HEK293T (cell line): ENCODE measurements at regions not wholly inside any gene's neighbourhood (a gene's known extent, or its start where the extent isn't known, plus 50 kb on each side); places are given as distances from the start of the nearest gene placed in this dataset.

Experiments used
- CTCF ChIA-PET: fragments of 350-600 bp; formaldehyde crosslinking; extraction: SDS; loops from one replicate; lab custom pipeline; 2021; ENCODE audit warnings: antibody characterized with exemption, inconsistent platforms; lab: Yijun Ruan, JAX
- POLR2A ChIA-PET: fragments of 350-600 bp; formaldehyde crosslinking; extraction: SDS; loops from one replicate; lab custom pipeline; 2020; ENCODE audit warnings: antibody characterized with exemption, inconsistent platforms; lab: Yijun Ruan, JAX
- DNase-seq: peaks from one replicate; pipeline ENCODE4 v3.0.0; 2012; ENCODE audit warnings: mixed read lengths; ENCODE audit errors: extremely low spot score
- ARNT ChIP-seq: fragments of 450-650 bp; IDR thresholded peaks from 2 replicates; pipeline ENCODE4 v1.6.1; 2017; ENCODE audit warnings: mild to moderate bottlenecking
- BHLHE40 ChIP-seq: fragments of 450-650 bp; IDR thresholded peaks from 2 replicates; pipeline ENCODE4 v1.6.1; 2016; ENCODE audit warnings: mild to moderate bottlenecking, moderate library complexity, borderline replicate concordance
- CTBP1 ChIP-seq: fragments of 450-650 bp; IDR thresholded peaks from 2 replicates; pipeline ENCODE4 v1.6.1; 2016; ENCODE audit warnings: borderline replicate concordance
- ELF4 ChIP-seq: fragments of 450-650 bp; IDR thresholded peaks from 2 replicates; pipeline ENCODE4 v1.6.1; 2017; ENCODE audit warnings: antibody characterized with exemption
- FOXA1 ChIP-seq: fragments of 450-650 bp; IDR thresholded peaks from 2 replicates; pipeline ENCODE4 v1.6.1; 2016; ENCODE audit warnings: mild to moderate bottlenecking
- FOXK2 ChIP-seq: fragments of 450-650 bp; IDR thresholded peaks from 2 replicates; pipeline ENCODE4 v1.6.1; 2016; ENCODE audit warnings: mild to moderate bottlenecking
- FOXM1 ChIP-seq: fragments of 450-650 bp; IDR thresholded peaks from 2 replicates; pipeline ENCODE4 v1.6.1; 2017; ENCODE audit warnings: mild to moderate bottlenecking, borderline replicate concordance
- HDGF ChIP-seq: fragments of 450-650 bp; IDR thresholded peaks from 2 replicates; pipeline ENCODE4 v1.6.1; 2017; ENCODE audit warnings: antibody characterized with exemption, borderline replicate concordance
- L3MBTL2 ChIP-seq: fragments of 450-650 bp; conservative IDR thresholded peaks from 2 replicates; pipeline ENCODE4 v1.6.1; 2016; ENCODE audit warnings: mild to moderate bottlenecking
- LEF1 ChIP-seq: fragments of 450-650 bp; IDR thresholded peaks from 2 replicates; pipeline ENCODE4 v1.6.1; 2017; ENCODE audit warnings: mild to moderate bottlenecking, borderline replicate concordance
- NFRKB ChIP-seq: fragments of 450-650 bp; IDR thresholded peaks from 2 replicates; pipeline ENCODE4 v1.6.1; 2016; ENCODE audit warnings: mild to moderate bottlenecking, moderate library complexity
- SP1 ChIP-seq: fragments of 450-650 bp; IDR thresholded peaks from 2 replicates; pipeline ENCODE4 v1.6.1; 2017
- SUZ12 ChIP-seq: fragments of 450-650 bp; IDR thresholded peaks from 2 replicates; pipeline ENCODE4 v1.6.1; 2016; ENCODE audit warnings: mild to moderate bottlenecking
- TARDBP ChIP-seq: fragments of 450-650 bp; IDR thresholded peaks from 2 replicates; pipeline ENCODE4 v1.6.1; 2016
- ZNF384 ChIP-seq: fragments of 450-650 bp; IDR thresholded peaks from 2 replicates; pipeline ENCODE4 v1.6.1; 2016
- TF ChIP-seq, protein P1 (sequence below): fragments of 450-650 bp; IDR thresholded peaks from 2 replicates; pipeline ENCODE4 v1.6.1; 2016

- TF ChIP-seq ELF4 = no peak
- TF ChIP-seq FOXK2 = no peak
- no peak for TF ChIP-seq ARNT
- no peak for TF ChIP-seq ZNF384
- TF ChIP-seq, protein P1, sequence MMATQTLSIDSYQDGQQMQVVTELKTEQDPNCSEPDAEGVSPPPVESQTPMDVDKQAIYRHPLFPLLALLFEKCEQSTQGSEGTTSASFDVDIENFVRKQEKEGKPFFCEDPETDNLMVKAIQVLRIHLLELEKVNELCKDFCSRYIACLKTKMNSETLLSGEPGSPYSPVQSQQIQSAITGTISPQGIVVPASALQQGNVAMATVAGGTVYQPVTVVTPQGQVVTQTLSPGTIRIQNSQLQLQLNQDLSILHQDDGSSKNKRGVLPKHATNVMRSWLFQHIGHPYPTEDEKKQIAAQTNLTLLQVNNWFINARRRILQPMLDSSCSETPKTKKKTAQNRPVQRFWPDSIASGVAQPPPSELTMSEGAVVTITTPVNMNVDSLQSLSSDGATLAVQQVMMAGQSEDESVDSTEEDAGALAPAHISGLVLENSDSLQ = no peak
- TF ChIP-seq LEF1 = no peak
- TF ChIP-seq TARDBP = no peak
- no peak for TF ChIP-seq FOXM1
- no peak for TF ChIP-seq SUZ12
- CTCF ChIA-PET = no interaction called here
- no peak for DNase-seq
- POLR2A ChIA-PET = no interaction called here
These were observed 695.6 kb downstream of the USP25 start for GRCh38 chr21:16425376-16425775.

DNA sequence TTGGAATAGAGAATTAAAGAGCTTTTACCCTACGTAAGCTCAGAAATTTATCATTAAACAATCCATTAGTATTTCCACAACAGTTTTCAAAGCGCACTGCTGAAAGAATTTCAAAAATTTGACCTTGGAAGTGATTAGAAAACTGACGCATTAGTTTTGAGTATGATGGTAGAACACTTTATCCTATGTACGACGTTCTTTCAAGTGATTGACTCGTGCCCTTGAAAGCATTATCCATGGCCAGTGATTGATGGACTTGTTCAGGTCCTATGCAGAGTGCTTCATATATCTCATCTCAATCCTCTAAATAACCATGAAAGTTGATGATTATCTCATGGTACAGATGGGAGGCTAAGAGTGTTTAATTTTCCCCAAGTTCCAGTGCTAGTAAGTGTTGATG lies 697.2 kb downstream of the USP25 start:
- TF ChIP-seq ZNF384 (no peak), NFRKB (no peak), SP1 (no peak), LEF1 (no peak), TARDBP (no peak), SUZ12 (no peak), FOXK2 (no peak), FOXA1 (no peak)
- CTCF ChIA-PET = no interaction called here
- POLR2A ChIA-PET = no interaction called here
- DNase-seq = no peak

DNA sequence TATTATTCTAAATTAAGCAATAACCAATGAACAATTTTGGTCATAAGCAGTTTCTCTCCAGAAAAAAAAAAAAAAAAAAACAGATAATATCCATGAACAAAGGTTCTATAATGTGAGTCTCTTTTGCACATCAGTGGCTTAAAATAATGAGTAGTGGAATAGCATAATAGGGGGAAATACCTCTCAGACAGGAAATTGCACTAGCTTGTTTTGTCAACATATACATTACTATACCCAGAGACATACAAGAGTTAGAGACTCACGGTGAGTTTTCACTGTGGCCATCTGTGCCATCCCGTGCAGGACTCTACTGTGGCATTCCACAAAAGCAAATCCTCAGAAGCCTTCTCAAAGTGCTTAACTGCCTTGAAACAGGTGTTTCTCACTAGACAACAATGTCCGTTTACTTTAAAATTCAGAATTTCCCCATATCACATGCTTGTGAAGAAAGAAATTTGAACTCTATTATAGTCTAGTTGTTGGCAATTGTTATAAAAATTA lies 697.9 kb downstream of the USP25 start:
- TF ChIP-seq SP1 (no peak), SUZ12 (no peak), TARDBP (no peak), ARNT (no peak), HDGF (no peak), FOXK2 (no peak), LEF1 (no peak), FOXM1 (no peak), ELF4 (no peak), NFRKB (no peak), BHLHE40 (no peak), CTBP1 (no peak), L3MBTL2 (no peak), ZNF384 (no peak)
- TF ChIP-seq, protein P1 = no peak
- POLR2A ChIA-PET = no interaction called here
- CTCF ChIA-PET = no interaction called here
- DNase-seq = no peak

DNA sequence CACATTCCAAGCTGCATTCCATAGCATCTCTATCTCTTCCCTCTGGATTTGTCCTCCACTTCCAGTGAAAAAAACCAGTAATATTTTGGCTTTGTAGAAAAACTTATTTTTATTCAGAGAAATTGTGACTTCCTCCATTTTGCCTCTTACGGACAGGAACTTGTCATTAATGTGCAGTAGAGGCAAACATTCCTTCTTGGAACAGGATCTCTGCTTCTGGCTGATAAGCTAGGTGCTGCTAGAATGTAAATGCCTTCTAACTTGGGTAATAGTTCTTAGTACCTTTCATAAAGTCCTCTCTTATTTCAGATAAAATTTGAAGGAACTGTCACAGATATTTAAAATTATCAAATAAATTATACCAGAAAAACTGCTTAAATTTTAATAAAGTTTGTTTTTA lies 707.8 kb downstream of the USP25 start:
- ChIA-PET CTCF (no interaction called here), POLR2A (no interaction called here)
- TF ChIP-seq LEF1 = no peak
- TF ChIP-seq CTBP1 = no peak
- no peak for TF ChIP-seq FOXM1
- no peak for TF ChIP-seq ZNF384
- TF ChIP-seq FOXK2 = no peak
- TF ChIP-seq BHLHE40 = no peak
- TF ChIP-seq TARDBP = no peak
- no peak for TF ChIP-seq HDGF
- TF ChIP-seq SP1 = no peak
- no peak for TF ChIP-seq NFRKB
- no peak for TF ChIP-seq L3MBTL2
- TF ChIP-seq SUZ12 = no peak
- no peak for TF ChIP-seq ELF4
- no peak for TF ChIP-seq FOXA1
- no peak for TF ChIP-seq ARNT
- TF ChIP-seq, protein P1 = no peak
- no peak for DNase-seq

- no peak for DNase-seq
- TF ChIP-seq, protein P1 = no peak
- TF ChIP-seq SP1 (no peak), ARNT (no peak), FOXA1 (no peak), CTBP1 (no peak), TARDBP (no peak), NFRKB (no peak), FOXK2 (no peak), SUZ12 (no peak), L3MBTL2 (no peak)
- CTCF ChIA-PET = no interaction called here
- POLR2A ChIA-PET = no interaction called here
These were observed 709.0 kb downstream of the USP25 start for GRCh38 chr21:16438761-16439160.

DNA sequence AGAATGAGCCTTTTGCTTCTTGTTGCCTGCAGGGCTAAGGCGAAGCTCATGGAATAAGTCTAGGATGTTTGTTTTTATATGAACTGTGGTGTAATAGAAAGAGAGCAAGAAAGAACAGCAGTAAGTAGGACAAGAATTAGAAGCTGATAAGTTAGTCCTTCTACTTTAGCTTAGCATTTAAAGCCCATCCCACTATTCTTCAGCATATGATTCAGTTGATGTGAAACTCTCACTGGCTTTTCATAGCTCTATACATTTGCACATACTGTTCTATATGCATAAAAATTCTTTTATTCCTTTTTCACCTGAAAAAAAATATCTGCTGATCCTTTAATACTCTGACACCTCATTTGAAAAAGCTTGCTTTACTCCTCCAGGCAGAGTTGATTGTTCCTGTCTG lies 712.0 kb downstream of the USP25 start:
- TF ChIP-seq BHLHE40 = no peak
- no peak for TF ChIP-seq CTBP1
- TF ChIP-seq LEF1 = no peak
- no peak for TF ChIP-seq SUZ12
- TF ChIP-seq FOXM1 = no peak
- no peak for TF ChIP-seq HDGF
- TF ChIP-seq SP1 = no peak
- TF ChIP-seq L3MBTL2 = no peak
- TF ChIP-seq NFRKB = no peak
- TF ChIP-seq ZNF384 = no peak
- no peak for TF ChIP-seq TARDBP
- DNase-seq = no peak
- POLR2A ChIA-PET = no interaction called here
- CTCF ChIA-PET = no interaction called here
